ENCODE measurements at regions not wholly inside any gene's neighbourhood (a gene's known extent, or its start where the extent isn't known, plus 50 kb on each side); places are given as distances from the start of the nearest gene placed in this dataset.
"Not testable (repeated sequence)": the region's sequence is repeated elsewhere in the genome, so short reads cannot be mapped to it uniquely, and the experiment has no call there.

GRCh38 chr5:58002323-58002722, 457.6 kb downstream of the PLK2 start:
- DNase-seq = no peak

GRCh38 chr5:57993866-57994265, 466.0 kb downstream of the PLK2 start:
- DNase-seq = no peak

GRCh38 chr5:57989378-57989777, 470.5 kb downstream of the PLK2 start:
- no peak for DNase-seq

GRCh38 chr5:57988813-57989212, 471.1 kb downstream of the PLK2 start:
- no peak for DNase-seq

- DNase-seq = no peak
Measured at GRCh38 chr5:57987552-57987951, 472.3 kb downstream of the PLK2 start.

- no peak for DNase-seq
Measured at GRCh38 chr5:57986761-57987341, 473.0 kb downstream of the PLK2 start.

- no peak for DNase-seq
Measured at GRCh38 chr5:57983426-57983825, 476.5 kb downstream of the PLK2 start.

GRCh38 chr5:57979671-57980070, 480.2 kb downstream of the PLK2 start:
- no peak for DNase-seq

- no peak for DNase-seq
Measured at GRCh38 chr5:57976506-57976905, 483.4 kb downstream of the PLK2 start.

- DNase-seq = not testable (repeated sequence)
Measured at GRCh38 chr5:57972099-57972498, 487.8 kb downstream of the PLK2 start.

GRCh38 chr5:57960569-57960968, 478.0 kb upstream of the ACTBL2 start:
- DNase-seq = no peak

- no peak for DNase-seq
Measured at GRCh38 chr5:57956636-57957035, 474.0 kb upstream of the ACTBL2 start.

GRCh38 chr5:57955511-57955910, 472.9 kb upstream of the ACTBL2 start:
- no peak for DNase-seq

- DNase-seq = no peak
Measured at GRCh38 chr5:57953792-57954191, 471.2 kb upstream of the ACTBL2 start.

- DNase-seq = no peak
Measured at GRCh38 chr5:57950616-57951228, 468.1 kb upstream of the ACTBL2 start.

- no peak for DNase-seq
Measured at GRCh38 chr5:57948091-57948490, 465.5 kb upstream of the ACTBL2 start.

GRCh38 chr5:57947181-57947580, 464.6 kb upstream of the ACTBL2 start:
- DNase-seq = no peak

- no peak for DNase-seq
Measured at GRCh38 chr5:57940879-57941278, 458.3 kb upstream of the ACTBL2 start.

- no peak for DNase-seq
Measured at GRCh38 chr5:57940236-57940635, 457.6 kb upstream of the ACTBL2 start.

GRCh38 chr5:57939771-57940170, 457.2 kb upstream of the ACTBL2 start:
- DNase-seq = no peak

GRCh38 chr5:57939335-57939734, 456.7 kb upstream of the ACTBL2 start:
- no peak for DNase-seq

GRCh38 chr5:57938174-57938557, 455.6 kb upstream of the ACTBL2 start:
- no peak for DNase-seq

- DNase-seq = no peak
Measured at GRCh38 chr5:57937501-57938173, 455.0 kb upstream of the ACTBL2 start.

- no peak for DNase-seq
Measured at GRCh38 chr5:57937025-57937424, 454.4 kb upstream of the ACTBL2 start.

GRCh38 chr5:57932761-57933160, 450.1 kb upstream of the ACTBL2 start:
- DNase-seq = no peak
